SK-N-SH (cell line): ENCODE measurements at regions not wholly inside any gene's neighbourhood (a gene's known extent, or its start where the extent isn't known, plus 50 kb on each side); places are given as distances from the start of the nearest gene placed in this dataset.
"Not testable (repeated sequence)": the region's sequence is repeated elsewhere in the genome, so short reads cannot be mapped to it uniquely, and the experiment has no call there.

Experiments
- FOXM1 ChIP-seq: IDR thresholded peaks from 2 replicates; pipeline ENCODE4 v1.4.0; 2012; ENCODE audit warnings: low read depth, mild to moderate bottlenecking
- GATA2 ChIP-seq: sonication (generic); formaldehyde crosslinking; IDR thresholded peaks from 2 replicates; pipeline ENCODE4 v1.5.0; 2020; ENCODE audit warnings: mild to moderate bottlenecking, missing genetic modification reagents
- JUND ChIP-seq: IDR thresholded peaks from 2 replicates; pipeline ENCODE4 v1.4.0; 2012
- MEF2A ChIP-seq: IDR thresholded peaks from 2 replicates; pipeline ENCODE4 v1.4.0; 2012; ENCODE audit warnings: low read depth, borderline replicate concordance
- POLR2AphosphoS5 ChIP-seq: IDR thresholded peaks from 2 replicates; pipeline ENCODE4 v1.6.1; 2012; ENCODE audit warnings: low read depth, low read length
- RAD21 ChIP-seq: IDR thresholded peaks from 2 replicates; pipeline ENCODE4 v1.6.1; 2012; ENCODE audit warnings: mild to moderate bottlenecking, low read length
- RFX5 ChIP-seq: IDR thresholded peaks from 2 replicates; pipeline ENCODE4 v1.6.1; 2012; ENCODE audit warnings: mild to moderate bottlenecking, improper control_type of control experiment, low read length
- SMC3 ChIP-seq: IDR thresholded peaks from 2 replicates; pipeline ENCODE4 v1.6.1; 2012; ENCODE audit warnings: low read depth, low read length, improper control_type of control experiment
- TAF1 ChIP-seq: IDR thresholded peaks from 2 replicates; pipeline ENCODE4 v1.6.1; 2012; ENCODE audit warnings: low read depth, mild to moderate bottlenecking, low read length, moderate library complexity, borderline replicate concordance
- TCF12 ChIP-seq: IDR thresholded peaks from 2 replicates; pipeline ENCODE4 v1.4.0; 2012
- USF1 ChIP-seq: IDR thresholded peaks from 2 replicates; pipeline ENCODE4 v1.4.0; 2012; ENCODE audit warnings: low read depth, borderline replicate concordance
- TF ChIP-seq, protein P1 (sequence below): fragments of 200-600 bp; sonication (generic); IDR thresholded peaks from 2 replicates; pipeline ENCODE4 v1.6.1; 2017; ENCODE audit warnings: antibody characterized with exemption, mild to moderate bottlenecking, moderate library complexity
- TF ChIP-seq, protein P2 (sequence below): IDR thresholded peaks from 2 replicates; pipeline ENCODE4 v1.4.0; 2012; ENCODE audit warnings: low read depth

DNA sequence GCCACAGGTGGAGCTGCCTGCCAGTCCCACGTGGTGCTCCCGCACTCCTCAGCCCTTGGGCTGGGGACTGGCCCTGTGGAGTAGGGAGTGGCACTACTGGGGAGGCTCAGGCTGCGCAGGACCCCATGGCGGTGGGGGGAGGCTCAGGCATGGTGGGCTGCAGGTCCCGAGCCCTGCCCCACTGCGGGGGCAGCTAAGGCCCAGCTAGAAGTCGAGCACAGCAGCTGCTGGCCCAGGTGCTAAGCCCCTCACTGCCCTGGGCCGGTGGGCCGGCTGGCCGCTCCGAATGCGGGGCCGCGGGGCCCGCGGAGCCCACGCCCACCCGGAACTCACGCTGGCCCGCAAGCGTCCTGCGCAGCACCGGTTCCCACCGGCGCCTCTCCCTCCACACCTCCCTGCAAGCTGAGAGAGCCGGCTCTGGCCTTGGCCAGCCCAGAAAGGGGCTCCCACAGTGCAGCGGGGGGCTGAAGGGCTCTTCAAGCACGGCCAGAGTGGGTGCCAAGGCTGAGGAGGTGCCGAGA lies 76.5 kb upstream of the RGS1 start:
- TF ChIP-seq, protein P1, sequence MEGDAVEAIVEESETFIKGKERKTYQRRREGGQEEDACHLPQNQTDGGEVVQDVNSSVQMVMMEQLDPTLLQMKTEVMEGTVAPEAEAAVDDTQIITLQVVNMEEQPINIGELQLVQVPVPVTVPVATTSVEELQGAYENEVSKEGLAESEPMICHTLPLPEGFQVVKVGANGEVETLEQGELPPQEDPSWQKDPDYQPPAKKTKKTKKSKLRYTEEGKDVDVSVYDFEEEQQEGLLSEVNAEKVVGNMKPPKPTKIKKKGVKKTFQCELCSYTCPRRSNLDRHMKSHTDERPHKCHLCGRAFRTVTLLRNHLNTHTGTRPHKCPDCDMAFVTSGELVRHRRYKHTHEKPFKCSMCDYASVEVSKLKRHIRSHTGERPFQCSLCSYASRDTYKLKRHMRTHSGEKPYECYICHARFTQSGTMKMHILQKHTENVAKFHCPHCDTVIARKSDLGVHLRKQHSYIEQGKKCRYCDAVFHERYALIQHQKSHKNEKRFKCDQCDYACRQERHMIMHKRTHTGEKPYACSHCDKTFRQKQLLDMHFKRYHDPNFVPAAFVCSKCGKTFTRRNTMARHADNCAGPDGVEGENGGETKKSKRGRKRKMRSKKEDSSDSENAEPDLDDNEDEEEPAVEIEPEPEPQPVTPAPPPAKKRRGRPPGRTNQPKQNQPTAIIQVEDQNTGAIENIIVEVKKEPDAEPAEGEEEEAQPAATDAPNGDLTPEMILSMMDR: not testable (repeated sequence)
- not testable (repeated sequence) for TF ChIP-seq GATA2, TAF1, RFX5, POLR2AphosphoS5, SMC3, RAD21, FOXM1, USF1, MEF2A, JUND, TCF12
- TF ChIP-seq, protein P2, sequence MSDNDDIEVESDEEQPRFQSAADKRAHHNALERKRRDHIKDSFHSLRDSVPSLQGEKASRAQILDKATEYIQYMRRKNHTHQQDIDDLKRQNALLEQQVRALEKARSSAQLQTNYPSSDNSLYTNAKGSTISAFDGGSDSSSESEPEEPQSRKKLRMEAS: not testable (repeated sequence)
